BLaER1 treated with 17β-estradiol and CSF1 and Interleukin-3, amounts not matched to agents 10 nM and 100 nM (cell line): ENCODE measurements at regions not wholly inside any gene's neighbourhood (a gene's known extent, or its start where the extent isn't known, plus 50 kb on each side); places are given as distances from the start of the nearest gene placed in this dataset.

Experiments
- H3K27ac ChIP-seq, 11 experiments: shearing (Covaris generic); formaldehyde crosslinking; 2 replicates each; pipeline ENCODE4 v1.8.1; 2022
- H3K27me3 ChIP-seq, 11 experiments: shearing (Covaris generic); formaldehyde crosslinking; 2 replicates each; pipeline ENCODE4 v1.8.1; 2022
- H3K36me3 ChIP-seq, 11 experiments: shearing (Covaris generic); formaldehyde crosslinking; 2 replicates each; pipeline ENCODE4 v1.8.1; 2022
- H3K4me1 ChIP-seq, 10 experiments: shearing (Covaris generic); formaldehyde crosslinking; 2 replicates each; pipeline ENCODE4 v1.8.1; 2022
- H3K4me2 ChIP-seq, 11 experiments: shearing (Covaris generic); formaldehyde crosslinking; 2 replicates each; pipeline ENCODE4 v1.8.1; 2022
- H3K4me3 ChIP-seq, 10 experiments: shearing (Covaris generic); formaldehyde crosslinking; 2 replicates each; pipeline ENCODE4 v1.8.1; 2022
- H3K9ac ChIP-seq, 11 experiments: shearing (Covaris generic); formaldehyde crosslinking; 2 replicates each; pipeline ENCODE4 v1.8.1; 2022
- H3K9me3 ChIP-seq, 11 experiments: shearing (Covaris generic); formaldehyde crosslinking; replicated peaks in 1 of 11; 2 replicates each; pipeline ENCODE4 v1.8.1; 2022
- H4K20me1 ChIP-seq, 11 experiments: shearing (Covaris generic); formaldehyde crosslinking; 2 replicates each; pipeline ENCODE4 v1.8.1; 2022
- Cebpa-rat ChIP-seq, 11 experiments: shearing (Covaris generic); IDR thresholded peaks; 2 replicates each; pipeline ENCODE4 v1.8.1; 2022

- H3K4me2 ChIP-seq: no peak overlapping the region
- no peaks in the 10 kb centered on the region for H3K27me3 ChIP-seq
- no peak overlapping the region for H3K4me3 ChIP-seq
- no peak for TF ChIP-seq Cebpa-rat (IDR thresholded peaks at IDR 0.05)
- H3K9me3 ChIP-seq: 0 out of 22 replicates have a peak, but pooled peaks cover 0 to 6% (median 0%) of the 10 kb centered on the region in 11 experiments
- H3K36me3 ChIP-seq: no peaks in the 10 kb centered on the region
- no peak overlapping the region for H3K27ac ChIP-seq
- no peak overlapping the region for H3K9ac ChIP-seq
- H3K4me1 ChIP-seq: peaks cover 0 to 2% (median 0%) of the 10 kb centered on the region in 10 experiments; a peak in 4 of 20 replicates
- no peaks in the 10 kb centered on the region for H4K20me1 ChIP-seq
These were observed 137.1 kb upstream of the IRX2 start for GRCh38 chr5:2888520-2889060.

- 0 out of 22 replicates have a peak, but pooled peaks cover 0 to 6% (median 0%) of the 10 kb centered on the region in 11 experiments for H3K9me3 ChIP-seq
- no peak overlapping the region for H3K4me2 ChIP-seq
- H3K4me1 ChIP-seq: peaks cover 3 to 11% (median 7%) of the 10 kb centered on the region in 10 experiments; a peak in 15 of 20 replicates
- H3K27ac ChIP-seq: no peak overlapping the region
- H3K4me3 ChIP-seq: no peak overlapping the region
- H4K20me1 ChIP-seq: no peaks in the 10 kb centered on the region
- no peak for TF ChIP-seq Cebpa-rat (IDR thresholded peaks at IDR 0.05)
- H3K27me3 ChIP-seq: no peaks in the 10 kb centered on the region
- H3K9ac ChIP-seq: no peak overlapping the region
- H3K36me3 ChIP-seq: no peaks in the 10 kb centered on the region
These were observed 136.2 kb upstream of the IRX2 start for GRCh38 chr5:2887481-2888348.

GRCh38 chr5:2886531-2886930 is 135.1 kb upstream of the IRX2 start:
- Histone ChIP-seq H3K27me3 (no peaks in the 10 kb centered on the region), H3K9me3 (peaks cover 0 to 6% (median 0%) of the 10 kb centered on the region in 11 experiments; a peak in 2 of 22 replicates), H3K9ac (no peak overlapping the region), H3K4me3 (no peak overlapping the region), H3K36me3 (no peaks in the 10 kb centered on the region), H3K27ac (no peak overlapping the region), H3K4me1 (peaks cover 3 to 17% (median 8%) of the 10 kb centered on the region in 10 experiments; a peak in 15 of 20 replicates), H3K4me2 (no peak overlapping the region), H4K20me1 (no peaks in the 10 kb centered on the region)
- TF ChIP-seq Cebpa-rat (IDR thresholded peaks at IDR 0.05): no peak

GRCh38 chr5:2883771-2884170 is 132.3 kb upstream of the IRX2 start:
- Histone ChIP-seq H3K4me2 (peak overlapping the region in 3 of 11 experiments; percentile 47 to 65 (median 49); a peak in 4 of 22 replicates), H3K4me1 (peaks cover 3 to 17% (median 8%) of the 10 kb centered on the region in 10 experiments; a peak in 15 of 20 replicates), H4K20me1 (no peaks in the 10 kb centered on the region), H3K9ac (no peak overlapping the region), H3K4me3 (no peak overlapping the region), H3K9me3 (peaks cover 14 to 27% (median 20%) of the 10 kb centered on the region in 11 experiments), H3K36me3 (peaks cover 0 to 4% (median 0%) of the 10 kb centered on the region in 11 experiments; a peak in 1 of 22 replicates), H3K27ac (no peak overlapping the region), H3K27me3 (no peaks in the 10 kb centered on the region)
- TF ChIP-seq Cebpa-rat (IDR thresholded peaks at IDR 0.05): no peak

GRCh38 chr5:2879701-2880100 is 128.2 kb upstream of the IRX2 start:
- Histone ChIP-seq H3K4me2 (no peak overlapping the region), H3K36me3 (peaks cover 0 to 4% (median 0%) of the 10 kb centered on the region in 11 experiments; a peak in 1 of 22 replicates), H3K27ac (no peak overlapping the region), H4K20me1 (no peaks in the 10 kb centered on the region), H3K4me1 (peaks cover 11 to 22% (median 15%) of the 10 kb centered on the region in 10 experiments; a peak in 19 of 20 replicates), H3K4me3 (no peak overlapping the region), H3K9me3 (peaks cover 33 to 53% (median 40%) of the 10 kb centered on the region in 11 experiments), H3K9ac (no peak overlapping the region), H3K27me3 (no peaks in the 10 kb centered on the region)
- TF ChIP-seq Cebpa-rat (IDR thresholded peaks at IDR 0.05): no peak

GRCh38 chr5:2877522-2877921 is 126.0 kb upstream of the IRX2 start:
- peaks cover 0 to 4% (median 0%) of the 10 kb centered on the region in 11 experiments; a peak in 1 of 22 replicates for H3K36me3 ChIP-seq

GRCh38 chr5:2876183-2876582 is 124.7 kb upstream of the IRX2 start:
- Histone ChIP-seq H3K4me3 (no peak overlapping the region), H3K4me2 (peak overlapping the region in 8 of 11 experiments; percentile 9 to 41 (median 22); a peak in 8 of 22 replicates), H3K9me3 (peaks cover 39 to 66% (median 51%) of the 10 kb centered on the region in 11 experiments), H3K36me3 (peaks cover 0 to 4% (median 0%) of the 10 kb centered on the region in 11 experiments; a peak in 1 of 22 replicates), H3K4me1 (peaks cover 0 to 8% (median 7%) of the 10 kb centered on the region in 10 experiments; a peak in 12 of 20 replicates), H3K27me3 (no peaks in the 10 kb centered on the region), H4K20me1 (no peaks in the 10 kb centered on the region), H3K27ac (no peak overlapping the region), H3K9ac (no peak overlapping the region)
- no peak for TF ChIP-seq Cebpa-rat (IDR thresholded peaks at IDR 0.05)

More at GRCh38 chr5:2877522-2877921, 126.0 kb upstream of the IRX2 start:
- Histone ChIP-seq H4K20me1 (no peaks in the 10 kb centered on the region), H3K4me2 (no peak overlapping the region), H3K27me3 (no peaks in the 10 kb centered on the region), H3K27ac (no peak overlapping the region), H3K9ac (no peak overlapping the region), H3K4me3 (no peak overlapping the region), H3K4me1 (peaks cover 4 to 9% (median 7%) of the 10 kb centered on the region in 10 experiments; a peak in 18 of 20 replicates), H3K9me3 (peaks cover 40 to 70% (median 53%) of the 10 kb centered on the region in 11 experiments)
- no peak for TF ChIP-seq Cebpa-rat (IDR thresholded peaks at IDR 0.05)

- Histone ChIP-seq H3K27ac (no peak overlapping the region), H3K4me1 (peaks cover 0 to 8% (median 7%) of the 10 kb centered on the region in 10 experiments; a peak in 12 of 20 replicates), H3K4me3 (no peak overlapping the region), H3K9ac (no peak overlapping the region), H3K4me2 (no peak overlapping the region), H4K20me1 (no peaks in the 10 kb centered on the region), H3K36me3 (peaks cover 0 to under 1% (median 0%) of the 10 kb centered on the region in 11 experiments; a peak in 1 of 22 replicates), H3K9me3 (peaks cover 24 to 55% (median 33%) of the 10 kb centered on the region in 11 experiments), H3K27me3 (no peaks in the 10 kb centered on the region)
- TF ChIP-seq Cebpa-rat (IDR thresholded peaks at IDR 0.05): no peak
These were observed 122.6 kb upstream of the IRX2 start for GRCh38 chr5:2874099-2874498.

- Histone ChIP-seq H3K27ac (no peak overlapping the region), H4K20me1 (no peaks in the 10 kb centered on the region), H3K9me3 (peaks cover 11 to 42% (median 22%) of the 10 kb centered on the region in 11 experiments; a peak in 19 of 22 replicates), H3K4me3 (no peak overlapping the region), H3K27me3 (no peaks in the 10 kb centered on the region), H3K4me1 (peaks cover 0 to 8% (median 7%) of the 10 kb centered on the region in 10 experiments; a peak in 12 of 20 replicates), H3K9ac (no peak overlapping the region), H3K36me3 (no peaks in the 10 kb centered on the region), H3K4me2 (no peak overlapping the region)
- no peak for TF ChIP-seq Cebpa-rat (IDR thresholded peaks at IDR 0.05)
These were observed 121.2 kb upstream of the IRX2 start for GRCh38 chr5:2872676-2873075.
